Gastrocnemius medialis (tissue), 4 donors: ENCODE measurements at regions not wholly inside any gene's neighbourhood (a gene's known extent, or its start where the extent isn't known, plus 50 kb on each side); places are given as distances from the start of the nearest gene placed in this dataset.

Experiments used
- ATAC-seq, 2 donors: fragments of 150-250 bp; one replicate each; pipeline ENCODE4 v1.9.1; 2016
- DNase-seq, 2 donors: peaks; one replicate each; pipeline ENCODE4 v3.0.0-alpha.2; 2019
- H3K27ac ChIP-seq, 4 donors: fragments of 200-600 bp; sonication (generic); 1 replicate in 1 of 4; 2 replicates in 3 of 4; pipeline ENCODE4 v1.5.1; 2016 to 2018; ENCODE audit warnings: mild to moderate bottlenecking in 2 of 4, moderate library complexity in 1 of 4
- H3K27me3 ChIP-seq, 3 donors: fragments of 200-600 bp; sonication (generic) in 2 of 3; 1 replicate in 1 of 3; 2 replicates in 2 of 3; pipeline versions ENCODE4 v1.5.1 to v1.6.0; 2016 to 2019; ENCODE audit warnings: mild to moderate bottlenecking in 1 of 3, moderate library complexity in 1 of 3
- H3K36me3 ChIP-seq, 2 donors: fragments of 200-600 bp; sonication (generic) in 1 of 2; one replicate each; pipeline ENCODE4 v1.5.1; 2017 to 2018
- H3K4me1 ChIP-seq, 2 donors: fragments of 200-600 bp; sonication (generic) in 1 of 2; one replicate each; pipeline ENCODE4 v1.5.1; 2016 to 2017; ENCODE audit warnings: mild to moderate bottlenecking in 2 of 2
- H3K4me3 ChIP-seq, 4 donors: fragments of 200-600 bp; sonication (generic) in 3 of 4; 1 replicate in 1 of 4; 2 replicates in 3 of 4; pipeline ENCODE4 v1.5.1; 2016 to 2019; ENCODE audit warnings: mild to moderate bottlenecking in 2 of 4
- H3K9me3 ChIP-seq, 3 donors: fragments of 200-600 bp; sonication (generic) in 2 of 3; 1 replicate in 1 of 3; 2 replicates in 2 of 3; pipeline ENCODE4 v1.5.1; 2016 to 2019
- CTCF ChIP-seq, 5 experiments: fragments of 450-650 bp in 3 of 5; fragments of 200-600 bp in 2 of 5; sonication (generic) in 2 of 5; IDR thresholded peaks in 4 of 5; conservative IDR thresholded peaks in 1 of 5; 1 replicate in 4 of 5; 2 replicates in 1 of 5; pipeline ENCODE4 v1.5.1; 2016 to 2019; ENCODE audit warnings: antibody characterized with exemption in 5 of 5, mild to moderate bottlenecking in 3 of 5, moderate library complexity in 3 of 5
- POLR2A ChIP-seq, 2 donors: fragments of 450-650 bp; IDR thresholded peaks; one replicate each; pipeline ENCODE4 v1.6.1; 2017; ENCODE audit warnings: antibody characterized with exemption in 2 of 2, mild to moderate bottlenecking in 2 of 2, moderate library complexity in 2 of 2
- in situ Hi-C, 4 donors: fragments of 200-750 bp; cut with MboI; loops; one replicate each; pipeline versions ENCODE4 v1.15.0 to v1.8.0; 2017; ENCODE audit warnings: low sequenced_read_pairs in 4 of 4
- intact Hi-C: fragments of 100-400 bp; cut with DNase I; formaldehyde crosslinking; loops from one replicate; pipeline ENCODE4 v1.15.1; 2023; ENCODE audit warnings: low total_unique reads

- Histone ChIP-seq H3K27ac (no peak overlapping the region), H3K4me3 (no peak overlapping the region), H3K9me3 (no peaks in the 10 kb centered on the region), H3K36me3 (no peaks in the 10 kb centered on the region), H3K27me3 (no peaks in the 10 kb centered on the region), H3K4me1 (no peaks in the 10 kb centered on the region)
- ATAC-seq (no peak), DNase-seq (no peak)
- TF ChIP-seq CTCF (IDR thresholded peaks at IDR 0.05 in 4 of 5, conservative IDR thresholded peaks at IDR 0.05 in 1 of 5), result no peak
- no peak for TF ChIP-seq POLR2A (IDR thresholded peaks at IDR 0.05)
- in situ Hi-C loops, result no loop called here
- intact Hi-C loops, result no loop called here
Measured at GRCh38 chr4:130896920-130897319, 1801.0 kb downstream of the C4orf33 start.

- DNase-seq (no peak), ATAC-seq (no peak)
- no peaks in the 10 kb centered on the region for H3K4me1 ChIP-seq
- intact Hi-C loops, result no loop called here
- no peaks in the 10 kb centered on the region for H3K27me3 ChIP-seq
- H3K27ac ChIP-seq, result no peak overlapping the region
- H3K4me3 ChIP-seq, result no peak overlapping the region
- no peaks in the 10 kb centered on the region for H3K36me3 ChIP-seq
- in situ Hi-C loops, result no loop called here
- H3K9me3 ChIP-seq, result no peaks in the 10 kb centered on the region
- no peak for TF ChIP-seq CTCF (IDR thresholded peaks at IDR 0.05 in 4 of 5, conservative IDR thresholded peaks at IDR 0.05 in 1 of 5)
- TF ChIP-seq POLR2A (IDR thresholded peaks at IDR 0.05), result no peak
Measured at GRCh38 chr4:130901321-130901720, 1805.4 kb downstream of the C4orf33 start.

GRCh38 chr4:130922955-130923354 lies 1827.0 kb downstream of the C4orf33 start:
- no peak for ATAC-seq
- no peak for TF ChIP-seq CTCF (IDR thresholded peaks at IDR 0.05 in 4 of 5, conservative IDR thresholded peaks at IDR 0.05 in 1 of 5)
- no peak for TF ChIP-seq POLR2A (IDR thresholded peaks at IDR 0.05)
- no peaks in the 10 kb centered on the region for H3K27me3 ChIP-seq
- intact Hi-C loops (no loop called here), in situ Hi-C loops (no loop called here)
- H3K9me3 ChIP-seq, result no peaks in the 10 kb centered on the region
- DNase-seq, result no peak
- no peak overlapping the region for H3K27ac ChIP-seq
- no peak overlapping the region for H3K4me3 ChIP-seq
- no peaks in the 10 kb centered on the region for H3K36me3 ChIP-seq
- no peaks in the 10 kb centered on the region for H3K4me1 ChIP-seq

- Histone ChIP-seq H3K9me3 (no peaks in the 10 kb centered on the region), H3K27ac (no peak overlapping the region), H3K4me1 (no peaks in the 10 kb centered on the region), H3K27me3 (no peaks in the 10 kb centered on the region), H3K4me3 (no peak overlapping the region), H3K36me3 (no peaks in the 10 kb centered on the region)
- TF ChIP-seq CTCF (IDR thresholded peaks at IDR 0.05 in 4 of 5, conservative IDR thresholded peaks at IDR 0.05 in 1 of 5) (no peak), POLR2A (IDR thresholded peaks at IDR 0.05) (no peak)
- DNase-seq (no peak), ATAC-seq (no peak)
- in situ Hi-C loops, result no loop called here
- intact Hi-C loops, result no loop called here
Measured at GRCh38 chr4:130955520-130955919, 1859.6 kb downstream of the C4orf33 start.

GRCh38 chr4:130985371-130985770 lies 1889.4 kb downstream of the C4orf33 start:
- H3K36me3 ChIP-seq, result no peaks in the 10 kb centered on the region
- H3K4me1 ChIP-seq, result no peaks in the 10 kb centered on the region
- no peak for TF ChIP-seq POLR2A (IDR thresholded peaks at IDR 0.05)
- no peak for TF ChIP-seq CTCF (IDR thresholded peaks at IDR 0.05 in 4 of 5, conservative IDR thresholded peaks at IDR 0.05 in 1 of 5)
- in situ Hi-C loops (no loop called here), intact Hi-C loops (no loop called here)
- H3K27ac ChIP-seq, result no peak overlapping the region
- ATAC-seq (no peak), DNase-seq (no peak)
- H3K4me3 ChIP-seq, result no peak overlapping the region
- no peaks in the 10 kb centered on the region for H3K9me3 ChIP-seq
- H3K27me3 ChIP-seq, result no peaks in the 10 kb centered on the region
